NCI-H1048 (cell line): ENCODE measurements at regions not wholly inside any gene's neighbourhood (a gene's known extent, or its start where the extent isn't known, plus 50 kb on each side); places are given as distances from the start of the nearest gene placed in this dataset.

Source experiments
- DNase-seq: peaks from one replicate; lab custom pipeline; 2025; lab: John Stamatoyannopoulos, UW

GRCh38 chr13:97057176-97057575, 62.9 kb upstream of the OXGR1 start:
- DNase-seq, result no peak

GRCh38 chr13:97058391-97058790, 64.1 kb upstream of the OXGR1 start:
- no peak for DNase-seq

- DNase-seq, result no peak
These were observed 64.7 kb upstream of the OXGR1 start for GRCh38 chr13:97058926-97059325.

- DNase-seq, result no peak
These were observed 73.0 kb upstream of the OXGR1 start for GRCh38 chr13:97067017-97067895.

- no peak for DNase-seq
These were observed 73.9 kb upstream of the OXGR1 start for GRCh38 chr13:97068151-97068550.

- no peak for DNase-seq
These were observed 75.0 kb upstream of the OXGR1 start for GRCh38 chr13:97069050-97069815.

- DNase-seq, result no peak
These were observed 78.0 kb upstream of the OXGR1 start for GRCh38 chr13:97072297-97072696.

- DNase-seq, result no peak
These were observed 80.3 kb upstream of the OXGR1 start for GRCh38 chr13:97074618-97075017.

GRCh38 chr13:97076898-97077297, 82.6 kb upstream of the OXGR1 start:
- DNase-seq, result no peak

- DNase-seq, result no peak
These were observed 83.1 kb upstream of the OXGR1 start for GRCh38 chr13:97077341-97077740.

- no peak for DNase-seq
These were observed 85.5 kb upstream of the OXGR1 start for GRCh38 chr13:97079726-97080125.

- no peak for DNase-seq
These were observed 88.4 kb upstream of the OXGR1 start for GRCh38 chr13:97082461-97083207.

- DNase-seq, result no peak
These were observed 96.9 kb upstream of the OXGR1 start for GRCh38 chr13:97091196-97091595.

GRCh38 chr13:97100821-97101220, 106.5 kb upstream of the OXGR1 start:
- DNase-seq, result no peak

GRCh38 chr13:97101912-97102708, 107.8 kb upstream of the OXGR1 start:
- DNase-seq, result no peak

GRCh38 chr13:97106323-97106722, 112.0 kb upstream of the OXGR1 start:
- DNase-seq, result no peak

- no peak for DNase-seq
These were observed 113.7 kb upstream of the OXGR1 start for GRCh38 chr13:97107815-97108529.

GRCh38 chr13:97108530-97108900, 113.6 kb upstream of the MBNL2 start:
- DNase-seq, result no peak

- DNase-seq, result no peak
These were observed 112.9 kb upstream of the MBNL2 start for GRCh38 chr13:97109256-97109655.

GRCh38 chr13:97109841-97110492, 112.2 kb upstream of the MBNL2 start:
- DNase-seq, result peak; percentile 67

- no peak for DNase-seq
These were observed 111.2 kb upstream of the MBNL2 start for GRCh38 chr13:97110936-97111335.
